ENCODE measurements at regions not wholly inside any gene's neighbourhood (a gene's known extent, or its start where the extent isn't known, plus 50 kb on each side); places are given as distances from the start of the nearest gene placed in this dataset.

DNA sequence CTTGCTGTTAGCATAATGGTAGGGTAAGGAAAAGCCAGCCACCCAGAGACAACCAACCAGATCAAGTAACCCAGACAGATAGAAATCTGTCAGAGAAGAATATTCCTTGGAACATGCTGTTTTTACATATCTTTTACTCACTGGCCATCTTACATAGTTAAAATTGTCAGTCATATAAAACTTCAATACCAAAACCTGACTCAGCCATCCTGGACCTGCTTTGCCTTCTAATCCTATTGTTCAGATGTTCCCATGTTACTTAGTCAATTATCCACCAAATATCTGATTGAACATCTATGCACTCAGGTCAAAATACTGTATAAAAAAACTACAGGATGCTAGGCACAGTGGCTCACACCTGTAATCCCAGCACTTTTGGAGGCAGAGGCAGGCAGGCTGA lies 466.5 kb upstream of the NRP1 start:
- DNase-seq (ENCODE audit: extremely low read depth, low read depth): no peak

DNA sequence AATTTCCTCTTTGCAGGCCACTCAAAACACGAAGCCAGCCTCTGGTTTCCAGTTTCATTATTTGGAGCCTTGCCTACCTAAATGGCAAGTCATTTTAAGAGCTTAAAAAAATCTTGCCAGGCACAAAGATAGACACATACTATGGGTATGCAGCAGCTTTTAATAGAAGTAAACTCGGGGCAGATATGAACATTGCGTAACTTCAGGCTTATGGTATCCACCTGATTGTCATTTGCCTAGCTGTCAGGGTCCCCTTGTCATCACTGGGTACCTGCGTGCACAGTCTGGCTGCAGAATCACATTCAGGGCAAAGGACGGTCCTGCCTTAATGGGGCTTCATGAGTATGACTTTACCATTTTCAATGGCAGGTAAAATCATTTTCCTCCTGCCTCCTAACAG lies 466.1 kb upstream of the NRP1 start:
- no peak for DNase-seq (ENCODE audit: extremely low read depth, low read depth)
- H3K4me3 ChIP-seq (replicated peaks; ENCODE audit: low read depth, low read length): no peak overlapping the region
- TF ChIP-seq, protein P1, sequence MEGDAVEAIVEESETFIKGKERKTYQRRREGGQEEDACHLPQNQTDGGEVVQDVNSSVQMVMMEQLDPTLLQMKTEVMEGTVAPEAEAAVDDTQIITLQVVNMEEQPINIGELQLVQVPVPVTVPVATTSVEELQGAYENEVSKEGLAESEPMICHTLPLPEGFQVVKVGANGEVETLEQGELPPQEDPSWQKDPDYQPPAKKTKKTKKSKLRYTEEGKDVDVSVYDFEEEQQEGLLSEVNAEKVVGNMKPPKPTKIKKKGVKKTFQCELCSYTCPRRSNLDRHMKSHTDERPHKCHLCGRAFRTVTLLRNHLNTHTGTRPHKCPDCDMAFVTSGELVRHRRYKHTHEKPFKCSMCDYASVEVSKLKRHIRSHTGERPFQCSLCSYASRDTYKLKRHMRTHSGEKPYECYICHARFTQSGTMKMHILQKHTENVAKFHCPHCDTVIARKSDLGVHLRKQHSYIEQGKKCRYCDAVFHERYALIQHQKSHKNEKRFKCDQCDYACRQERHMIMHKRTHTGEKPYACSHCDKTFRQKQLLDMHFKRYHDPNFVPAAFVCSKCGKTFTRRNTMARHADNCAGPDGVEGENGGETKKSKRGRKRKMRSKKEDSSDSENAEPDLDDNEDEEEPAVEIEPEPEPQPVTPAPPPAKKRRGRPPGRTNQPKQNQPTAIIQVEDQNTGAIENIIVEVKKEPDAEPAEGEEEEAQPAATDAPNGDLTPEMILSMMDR (IDR thresholded peaks at IDR 0.05; ENCODE audit: low read depth, low read length, missing control alignments): no peak

More for the DNA sequence above, 466.5 kb upstream of the NRP1 start:
- TF ChIP-seq, protein P1 (IDR thresholded peaks at IDR 0.05; ENCODE audit: low read depth, low read length, missing control alignments): no peak
- H3K4me3 ChIP-seq (replicated peaks; ENCODE audit: low read depth, low read length): no peak overlapping the region

DNA sequence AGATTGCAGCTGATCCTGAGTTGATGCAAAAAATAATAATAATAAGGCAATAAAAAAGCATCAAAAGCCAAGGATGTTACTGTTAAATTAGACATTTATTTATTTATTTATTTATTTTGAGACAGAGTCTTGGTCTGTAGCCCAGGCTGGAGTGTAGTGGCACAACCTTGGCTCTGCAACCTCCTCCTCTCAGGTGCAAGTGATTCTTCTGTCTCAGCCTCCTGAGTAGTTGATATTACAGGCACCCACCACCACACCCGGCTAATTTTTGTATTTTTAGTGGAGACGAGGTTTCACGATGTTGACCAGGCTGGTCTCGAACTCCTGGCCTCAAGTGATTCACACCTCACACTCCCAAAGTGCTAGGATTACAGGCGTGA lies 465.5 kb upstream of the NRP1 start:
- no peak overlapping the region for H3K4me3 ChIP-seq (replicated peaks; ENCODE audit: low read depth, low read length)
- TF ChIP-seq, protein P1 (IDR thresholded peaks at IDR 0.05; ENCODE audit: low read depth, low read length, missing control alignments): no peak
- DNase-seq (ENCODE audit: extremely low read depth, low read depth): no peak

DNA sequence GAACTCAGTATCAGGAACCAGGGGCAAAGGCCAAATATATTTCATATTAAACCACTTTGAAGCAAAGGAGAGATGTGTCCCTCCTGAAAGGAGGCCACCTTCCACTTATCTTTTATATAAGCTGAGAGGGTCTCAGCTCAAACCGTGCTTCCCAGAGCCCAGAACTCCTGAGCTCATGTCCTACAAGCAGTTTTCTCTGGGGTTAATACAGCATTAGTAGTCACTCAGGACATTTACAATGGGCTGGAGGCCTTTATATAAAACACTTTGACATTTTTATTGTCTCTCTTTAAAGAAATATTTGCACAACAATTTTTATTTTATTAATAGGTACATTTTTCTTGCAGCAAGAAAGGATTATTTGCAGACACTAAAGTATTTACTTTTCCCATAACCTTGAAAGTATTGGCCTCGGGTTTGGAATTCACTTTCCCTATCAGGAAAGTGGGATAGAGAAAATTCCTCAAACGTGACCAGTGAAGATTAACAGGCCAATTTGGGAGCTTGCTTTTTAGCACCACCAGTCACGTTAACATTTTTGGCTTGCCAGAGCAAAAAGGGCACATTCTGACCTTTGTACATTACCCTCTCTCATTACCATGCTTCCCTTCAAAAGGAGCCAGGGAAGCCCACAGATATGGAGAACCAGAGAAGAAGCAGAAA lies 464.9 kb upstream of the NRP1 start:
- TF ChIP-seq, protein P1 (IDR thresholded peaks at IDR 0.05; ENCODE audit: low read depth, low read length, missing control alignments): no peak
- no peak for DNase-seq (ENCODE audit: extremely low read depth, low read depth)
- H3K4me3 ChIP-seq (replicated peaks; ENCODE audit: low read depth, low read length): no peak overlapping the region

DNA sequence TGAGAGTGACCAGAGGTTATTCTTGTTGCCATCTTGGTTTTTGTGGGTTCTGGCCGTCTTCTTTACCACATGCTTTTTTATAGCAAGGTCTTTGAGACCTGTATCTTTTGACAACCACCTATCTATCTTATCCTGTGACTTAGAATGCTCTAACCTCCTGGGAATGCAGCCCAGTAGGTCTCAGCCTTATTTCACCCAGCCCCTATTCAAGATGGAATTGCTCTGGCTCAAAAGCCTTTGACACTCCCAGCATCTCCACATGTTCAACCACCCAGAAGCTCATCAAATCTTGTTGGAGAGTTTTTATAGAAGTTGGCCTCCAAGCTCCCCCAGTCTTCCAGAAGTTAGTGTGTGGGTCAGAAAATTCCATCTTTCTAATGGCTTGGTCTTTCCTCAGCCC lies 464.3 kb upstream of the NRP1 start:
- no peak overlapping the region for H3K4me3 ChIP-seq (replicated peaks; ENCODE audit: low read depth, low read length)
- TF ChIP-seq, protein P1 (IDR thresholded peaks at IDR 0.05; ENCODE audit: low read depth, low read length, missing control alignments): no peak
- DNase-seq (ENCODE audit: extremely low read depth, low read depth): no peak

DNA sequence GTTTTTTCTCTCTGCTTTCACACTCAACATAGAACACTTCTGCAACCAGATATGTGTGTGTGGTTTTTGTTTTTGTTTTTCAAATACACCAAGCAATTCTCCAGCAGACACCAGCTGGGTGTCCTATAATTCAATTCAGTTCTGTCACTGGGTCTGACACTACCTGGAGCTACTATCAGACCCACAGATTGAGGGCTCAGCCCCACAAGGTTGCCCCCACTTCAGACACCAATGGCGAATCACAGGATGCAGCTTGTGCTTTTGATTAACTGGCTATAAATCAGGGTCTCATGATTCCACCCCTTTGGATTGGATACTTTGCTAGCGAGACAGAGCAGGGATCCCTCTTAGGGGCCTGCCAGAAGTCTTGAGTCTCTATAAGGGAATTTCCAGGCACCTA lies 462.2 kb upstream of the NRP1 start:
- TF ChIP-seq, protein P1 (IDR thresholded peaks at IDR 0.05; ENCODE audit: low read depth, low read length, missing control alignments): no peak
- no peak overlapping the region for H3K4me3 ChIP-seq (replicated peaks; ENCODE audit: low read depth, low read length)
- DNase-seq (ENCODE audit: extremely low read depth, low read depth): no peak

DNA sequence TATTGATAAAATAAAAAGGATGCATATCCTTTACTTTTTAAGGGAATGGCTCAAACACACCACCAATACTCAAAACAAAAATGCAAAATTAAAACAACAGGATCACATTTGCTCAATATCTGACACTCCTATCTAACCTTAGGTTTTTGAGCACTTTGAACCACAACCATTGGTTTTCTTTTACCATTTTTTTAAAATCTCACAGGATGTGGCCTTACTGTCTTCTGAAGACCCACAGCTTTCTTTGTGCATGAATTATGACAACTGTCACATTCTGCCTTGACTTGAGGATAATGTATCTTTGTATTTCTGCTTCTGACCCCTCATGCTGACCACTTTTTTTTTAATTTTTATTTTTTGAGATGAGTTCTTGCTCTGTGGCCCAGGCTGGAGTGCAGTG lies 461.1 kb upstream of the NRP1 start:
- DNase-seq (ENCODE audit: extremely low read depth, low read depth): no peak
- TF ChIP-seq, protein P1 (IDR thresholded peaks at IDR 0.05; ENCODE audit: low read depth, low read length, missing control alignments): no peak
- H3K4me3 ChIP-seq (replicated peaks; ENCODE audit: low read depth, low read length): no peak overlapping the region
